DMS 273 treated with DMSO at 0.1 percent for 48 hours (cell line): ENCODE measurements at regions not wholly inside any gene's neighbourhood (a gene's known extent, or its start where the extent isn't known, plus 50 kb on each side); places are given as distances from the start of the nearest gene placed in this dataset.
A peak's percentile ranks its signal among the peaks of the same experiment; 100 is the strongest.

Experiments used
- DNase-seq: peaks from one replicate; lab custom pipeline; 2025; lab: John Stamatoyannopoulos, UW

DNA sequence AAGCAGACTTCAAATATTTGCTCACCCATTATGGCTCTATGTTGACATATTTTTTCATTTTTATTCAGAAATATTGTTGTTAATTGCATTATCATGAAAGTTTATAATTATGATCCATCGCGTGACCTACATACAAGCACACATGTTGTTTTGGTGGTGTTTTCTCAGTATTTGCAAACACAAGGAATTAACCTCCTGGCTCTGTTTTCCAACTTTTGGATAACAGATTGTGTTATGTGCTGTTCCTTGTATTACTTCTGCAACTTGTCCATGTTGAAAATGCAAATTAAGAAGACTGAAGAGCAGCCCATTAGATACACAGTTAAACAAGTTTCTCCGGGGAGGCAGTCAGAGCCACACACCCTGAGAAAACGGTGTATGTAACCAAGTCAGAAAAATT, 201.2 kb downstream of the SEC23A start:
- DNase-seq, result no peak

DNA sequence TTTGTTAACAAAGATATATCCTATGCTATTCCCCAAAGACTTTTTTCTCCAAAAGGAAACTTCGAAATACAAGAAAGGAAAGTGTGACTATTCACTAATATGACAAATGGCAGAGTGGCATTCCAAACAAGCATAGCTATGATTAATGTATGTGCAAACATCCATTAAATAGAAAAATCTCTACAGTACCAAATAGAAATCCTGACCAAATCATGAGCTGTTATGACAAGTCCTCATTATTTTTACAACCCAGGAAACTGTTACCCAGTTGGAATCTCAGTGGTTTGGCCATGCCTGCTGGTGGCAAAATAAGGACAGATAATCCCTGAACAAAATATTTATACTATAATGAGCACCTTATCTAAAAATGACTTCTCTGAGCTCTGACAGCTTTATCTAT, 202.1 kb downstream of the SEC23A start:
- DNase-seq, result no peak

GRCh38 chr14:38887696-38888095, 215.3 kb downstream of the SEC23A start:
- DNase-seq, result no peak

- no peak for DNase-seq
Measured at GRCh38 chr14:38884109-38884508, 218.9 kb downstream of the SEC23A start.

DNA sequence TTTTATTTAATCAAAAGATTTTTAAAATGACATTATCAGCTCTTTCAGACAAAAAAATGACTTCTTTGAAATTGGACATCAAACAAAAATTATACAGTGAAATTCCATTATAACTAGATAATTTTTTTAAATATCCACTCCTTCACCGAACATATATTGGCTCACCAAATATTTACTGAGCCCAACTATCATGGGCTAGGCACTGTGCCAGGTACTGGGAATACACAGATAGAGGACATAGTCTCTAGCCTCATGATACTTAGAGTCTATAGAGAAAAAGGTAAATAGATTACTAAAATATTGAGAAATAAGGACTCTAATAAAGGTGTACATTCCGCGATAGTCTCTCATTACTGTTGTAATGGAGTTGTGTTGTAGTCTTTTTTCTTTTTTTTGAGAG, 219.9 kb downstream of the SEC23A start:
- no peak for DNase-seq

GRCh38 chr14:38882533-38882932, 220.5 kb downstream of the SEC23A start:
- no peak for DNase-seq

DNA sequence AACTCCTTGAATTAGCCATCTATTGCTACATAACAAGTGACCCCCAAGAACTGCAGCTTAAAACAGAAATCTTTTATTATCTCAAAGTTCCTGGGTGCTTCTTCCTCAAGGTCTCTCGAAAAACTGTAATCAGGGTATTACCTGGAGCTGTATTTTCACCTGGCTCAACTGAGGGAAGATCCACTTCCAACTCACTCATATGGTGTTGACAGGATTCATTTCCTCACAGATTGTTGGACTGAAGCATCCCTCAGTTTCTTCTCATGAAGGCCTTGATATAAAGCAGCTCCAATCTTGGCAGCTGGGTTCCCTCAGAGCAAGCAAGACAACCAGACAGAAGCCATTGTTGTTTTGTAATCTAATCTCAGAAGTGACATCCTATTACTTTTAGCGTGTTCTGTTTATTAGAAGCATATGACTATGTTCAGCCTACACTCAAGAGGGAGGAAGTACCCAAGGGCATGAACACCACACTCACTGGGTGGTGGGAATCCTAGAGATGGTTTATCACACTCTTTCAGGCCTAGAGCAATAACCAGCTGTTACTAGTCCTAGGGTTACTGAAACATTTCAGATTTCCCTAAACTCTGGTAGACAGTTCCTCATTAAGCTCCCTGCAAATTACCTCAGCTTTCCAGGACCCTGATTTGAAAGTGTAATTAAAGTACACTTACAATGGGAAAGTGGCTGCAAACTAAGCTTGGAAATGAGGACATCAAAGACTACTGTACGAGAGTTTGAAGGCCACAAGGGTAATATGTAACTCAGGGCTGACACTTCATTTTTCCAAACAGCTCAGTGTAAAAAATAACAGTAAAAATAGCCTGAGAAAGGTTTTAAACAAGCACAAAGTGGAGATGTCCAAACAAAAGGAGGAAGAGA, 222.2 kb downstream of the SEC23A start:
- no peak for DNase-seq

DNA sequence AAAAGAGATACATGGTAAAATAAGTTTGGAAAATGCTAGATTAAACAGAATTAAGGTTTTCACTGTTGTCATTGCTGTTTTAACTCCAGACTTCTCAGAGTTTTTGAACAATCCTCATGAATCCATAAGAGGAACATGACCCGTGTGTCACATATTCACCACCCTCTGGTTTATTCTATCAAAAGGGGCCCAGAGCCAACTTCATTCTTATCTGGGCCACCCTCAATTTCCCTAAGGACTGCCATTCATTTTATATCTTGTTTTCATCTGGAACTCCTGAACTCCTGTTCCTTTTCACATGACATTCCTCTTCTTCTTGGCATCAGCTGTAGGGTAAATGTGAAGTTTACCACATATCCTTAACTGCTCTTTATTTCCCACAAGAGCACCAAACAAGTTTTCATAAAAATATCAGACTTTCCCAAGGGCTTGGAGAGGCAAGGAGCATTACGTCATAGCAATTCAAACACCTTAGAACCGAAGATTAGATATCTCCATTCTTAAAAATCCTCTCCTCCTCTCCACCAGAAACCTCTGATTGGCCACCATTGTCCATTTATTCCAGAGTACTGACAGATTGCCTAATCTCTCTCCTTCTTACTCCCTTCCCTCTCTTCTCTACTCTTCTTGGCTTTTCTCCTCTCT, 225.2 kb downstream of the SEC23A start:
- no peak for DNase-seq

GRCh38 chr14:38874721-38875120, 228.3 kb downstream of the SEC23A start:
- no peak for DNase-seq

DNA sequence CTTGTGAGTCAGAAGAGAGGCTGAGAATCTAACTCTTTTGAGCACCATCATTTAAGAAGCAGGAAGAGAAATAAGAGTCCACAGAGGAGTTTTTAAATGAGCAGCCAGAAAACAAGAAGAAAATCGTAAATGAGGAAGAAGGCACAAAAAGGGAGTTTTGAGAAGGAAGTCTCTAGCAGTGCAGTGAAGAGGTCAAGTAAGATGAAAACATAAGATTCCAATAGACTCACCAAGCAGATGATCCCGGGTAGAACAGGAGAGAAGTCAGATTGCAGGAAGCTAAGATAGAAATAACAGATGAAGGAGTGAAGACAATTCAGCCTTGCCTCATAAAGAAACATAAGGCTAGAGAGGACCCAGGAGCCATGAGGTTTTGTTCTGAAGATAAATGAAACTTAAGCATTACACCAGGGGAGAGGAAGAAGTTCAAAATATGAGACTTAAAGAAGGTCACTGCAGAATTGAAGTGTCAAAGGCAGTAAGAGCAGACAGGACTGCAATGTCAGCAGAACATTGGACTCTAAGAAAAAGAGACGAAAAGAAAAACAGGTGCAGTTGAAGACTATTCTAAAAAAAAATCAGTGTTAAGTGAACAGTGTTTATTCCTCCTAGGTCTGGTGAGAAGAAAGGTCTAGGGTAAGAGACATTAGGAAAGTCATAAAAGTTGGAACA, 229.0 kb downstream of the SEC23A start:
- DNase-seq, result no peak

DNA sequence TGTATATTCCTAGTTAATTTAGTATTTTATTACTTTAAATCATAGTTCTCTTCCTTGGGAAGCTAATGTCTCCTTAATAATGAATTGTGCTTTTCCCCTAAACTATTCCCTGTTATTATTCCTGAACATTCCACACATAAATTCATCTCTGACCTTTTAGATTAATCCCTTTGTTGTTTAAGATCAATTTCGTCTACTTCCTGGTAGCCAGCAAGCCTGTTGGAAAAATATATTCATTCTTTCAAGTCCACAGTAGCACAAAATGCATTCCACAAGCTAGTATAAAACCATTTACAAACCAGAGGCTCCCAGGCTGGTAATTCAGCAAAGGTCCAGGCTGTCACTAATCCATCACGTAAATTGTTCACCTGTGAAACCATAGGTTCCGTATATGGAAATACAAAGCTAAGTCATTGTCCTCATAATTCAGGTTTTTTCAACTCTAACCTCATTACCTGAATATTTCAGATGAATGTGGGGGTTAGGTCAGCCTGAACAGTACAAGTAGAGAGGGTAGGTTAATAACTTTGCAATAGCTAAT, 232.7 kb downstream of the SEC23A start:
- DNase-seq, result no peak

GRCh38 chr14:38868399-38869290, 234.4 kb downstream of the SEC23A start:
- no peak for DNase-seq

GRCh38 chr14:38867561-38868150, 235.4 kb downstream of the SEC23A start:
- DNase-seq, result peak; percentile 42

DNA sequence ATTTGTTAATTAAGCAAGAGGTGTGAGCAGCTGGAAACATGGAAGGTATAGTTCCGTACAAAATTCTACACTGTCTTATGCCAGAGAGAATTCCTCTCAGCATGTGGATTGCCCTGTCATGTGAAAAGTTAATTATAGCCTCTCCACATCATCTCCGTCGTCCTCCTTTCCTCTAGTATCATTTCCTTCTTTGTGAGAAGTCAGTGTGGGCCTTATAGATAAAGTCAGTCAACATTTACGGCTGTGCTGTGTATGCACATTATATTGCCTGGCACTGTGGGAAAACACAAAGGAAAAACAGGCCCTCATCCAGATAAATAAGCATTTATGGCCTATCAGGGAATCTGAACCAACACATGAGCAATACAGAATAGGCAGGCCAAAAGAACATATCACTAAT, 236.6 kb downstream of the SEC23A start:
- no peak for DNase-seq

GRCh38 chr14:38862366-38862765, 240.7 kb downstream of the SEC23A start:
- DNase-seq, result no peak

DNA sequence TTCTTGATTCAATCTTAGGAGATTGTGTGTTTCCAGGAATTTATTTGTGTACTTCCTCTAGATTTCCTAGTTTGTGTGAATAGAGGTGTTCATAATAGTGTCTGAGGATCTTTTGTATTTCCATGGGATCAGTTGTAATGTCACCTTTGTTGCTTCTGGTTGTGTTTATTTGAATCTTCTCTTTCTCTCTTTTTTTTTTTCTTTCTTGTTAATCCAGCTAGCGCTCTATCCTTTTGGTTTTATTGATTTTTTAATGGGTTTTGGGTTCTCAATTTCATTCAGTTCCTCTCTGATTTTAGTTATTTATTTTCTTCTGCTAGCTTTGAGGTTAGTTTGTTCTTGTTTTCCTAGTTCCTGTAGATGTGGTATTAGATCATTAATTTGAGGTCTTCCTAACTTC, 242.5 kb downstream of the SEC23A start:
- no peak for DNase-seq

DNA sequence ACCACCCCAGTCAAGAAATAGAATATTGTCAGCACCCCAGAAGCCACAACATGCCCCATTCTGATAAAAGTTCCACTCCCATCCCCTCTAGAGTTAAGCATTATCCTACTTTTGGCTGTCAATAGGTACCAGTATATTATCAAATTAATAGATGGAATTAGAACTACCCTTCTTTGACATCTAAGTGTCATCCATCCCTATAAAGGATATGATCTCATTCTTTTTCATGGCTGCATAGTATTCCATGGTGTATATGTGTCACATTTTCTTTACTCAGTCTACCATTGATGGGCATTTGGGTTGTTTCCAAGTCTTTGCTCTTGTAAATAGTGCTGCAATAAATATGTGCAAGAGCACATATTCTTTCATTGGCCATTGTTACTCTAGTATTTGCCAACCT, 246.2 kb downstream of the SEC23A start:
- no peak for DNase-seq

DNA sequence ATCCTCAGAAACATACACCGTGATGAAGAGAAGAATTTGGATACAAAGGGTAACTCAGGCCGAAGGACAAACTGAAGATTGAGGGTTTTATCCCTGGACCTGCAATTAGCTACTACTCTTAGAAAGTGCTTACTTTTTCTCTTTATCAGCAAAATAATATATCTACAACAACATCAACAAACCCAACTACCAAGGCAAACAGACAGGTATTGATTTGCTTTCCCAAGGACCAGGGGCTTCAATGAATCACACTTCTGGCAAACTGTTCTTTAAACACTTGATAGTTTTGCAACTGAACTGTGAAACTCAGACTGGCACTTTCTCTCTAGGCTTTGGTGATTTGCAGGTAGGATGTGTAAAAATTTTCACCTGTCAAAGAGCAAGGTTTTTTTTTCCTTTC, 247.5 kb downstream of the SEC23A start:
- DNase-seq, result no peak

GRCh38 chr14:38851111-38851510, 251.9 kb downstream of the SEC23A start:
- DNase-seq, result no peak

GRCh38 chr14:38850664-38851063, 252.4 kb downstream of the SEC23A start:
- no peak for DNase-seq

GRCh38 chr14:38848243-38848935, 254.6 kb downstream of the SEC23A start:
- no peak for DNase-seq
